ENCODE measurements at regions not wholly inside any gene's neighbourhood (a gene's known extent, or its start where the extent isn't known, plus 50 kb on each side); places are given as distances from the start of the nearest gene placed in this dataset.

DNA sequence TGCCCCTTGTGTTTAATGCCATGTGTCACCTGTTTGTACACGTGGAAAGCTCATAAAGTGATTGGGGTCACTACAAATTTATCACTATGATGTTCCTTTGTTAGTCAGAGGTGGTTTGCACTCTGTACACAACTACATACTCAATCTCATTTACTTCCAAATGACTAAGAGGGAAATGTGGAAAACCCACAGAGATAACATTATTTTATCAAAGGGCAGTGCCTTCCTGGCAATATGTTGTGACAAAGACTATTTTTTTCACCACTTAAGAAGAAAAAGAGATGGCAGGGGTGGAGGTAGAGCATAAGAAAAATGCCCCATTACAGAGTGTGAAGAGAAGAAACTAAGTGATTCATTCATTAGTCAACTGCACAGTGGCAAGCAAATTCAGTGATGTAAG is 1064.1 kb upstream of the FLRT2 start:
- no peak overlapping the region for H3K4me3 ChIP-seq (replicated peaks in 1 of 3; ENCODE audit: low read depth in 2 of 3, low read length in 3 of 3)
- Mint-ChIP-seq H3K27me3 (ENCODE audit: low read depth in 3 of 3) (peaks cover 0 to 3% (median 0%) of the 10 kb centered on the region in 3 donors), H3K36me3 (no peaks in the 10 kb centered on the region), H3K27ac (no peak overlapping the region), H3K4me1 (no peaks in the 10 kb centered on the region), H3K9me3 (peaks cover 0 to 10% (median 2%) of the 10 kb centered on the region in 7 donors), H3K4me3 (no peak overlapping the region)
- no peaks in the 10 kb centered on the region for H3K27me3 ChIP-seq (ENCODE audit: control insufficient read depth in 2 of 2, insufficient read depth in 2 of 2, low read length in 2 of 2)
- H3K79me2 ChIP-seq (ENCODE audit: insufficient read depth, low read length), result no peaks in the 10 kb centered on the region
- no peaks in the 10 kb centered on the region for H3K4me1 ChIP-seq (ENCODE audit: control insufficient read depth in 1 of 2, insufficient read depth in 2 of 2, low read length in 2 of 2)
- TF ChIP-seq, protein P1, sequence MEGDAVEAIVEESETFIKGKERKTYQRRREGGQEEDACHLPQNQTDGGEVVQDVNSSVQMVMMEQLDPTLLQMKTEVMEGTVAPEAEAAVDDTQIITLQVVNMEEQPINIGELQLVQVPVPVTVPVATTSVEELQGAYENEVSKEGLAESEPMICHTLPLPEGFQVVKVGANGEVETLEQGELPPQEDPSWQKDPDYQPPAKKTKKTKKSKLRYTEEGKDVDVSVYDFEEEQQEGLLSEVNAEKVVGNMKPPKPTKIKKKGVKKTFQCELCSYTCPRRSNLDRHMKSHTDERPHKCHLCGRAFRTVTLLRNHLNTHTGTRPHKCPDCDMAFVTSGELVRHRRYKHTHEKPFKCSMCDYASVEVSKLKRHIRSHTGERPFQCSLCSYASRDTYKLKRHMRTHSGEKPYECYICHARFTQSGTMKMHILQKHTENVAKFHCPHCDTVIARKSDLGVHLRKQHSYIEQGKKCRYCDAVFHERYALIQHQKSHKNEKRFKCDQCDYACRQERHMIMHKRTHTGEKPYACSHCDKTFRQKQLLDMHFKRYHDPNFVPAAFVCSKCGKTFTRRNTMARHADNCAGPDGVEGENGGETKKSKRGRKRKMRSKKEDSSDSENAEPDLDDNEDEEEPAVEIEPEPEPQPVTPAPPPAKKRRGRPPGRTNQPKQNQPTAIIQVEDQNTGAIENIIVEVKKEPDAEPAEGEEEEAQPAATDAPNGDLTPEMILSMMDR (IDR thresholded peaks at IDR 0.05), result no peak
- intact Hi-C loops (cut with micrococcal nuclease), result no loop called here
- H2AFZ ChIP-seq (ENCODE audit: insufficient read depth, low read depth, low read length, poor library complexity, severe bottlenecking), result no peak overlapping the region
- no peak overlapping the region for H3K4me2 ChIP-seq (replicated peaks; ENCODE audit: extremely low read depth, low read length, poor library complexity, severe bottlenecking)
- DNase-seq, result no peak
- H3K9me3 ChIP-seq (replicated peaks in 1 of 2; ENCODE audit: control insufficient read depth in 1 of 2, insufficient read depth in 1 of 2, low read length in 2 of 2), result peaks cover 0 to 6% of the 10 kb centered on the region in 2 donors
- no CpG with 5 or more reads among the region's 1 CpG for WGBS (ENCODE audit: insufficient coverage)
- no peak overlapping the region for H3K9ac ChIP-seq (ENCODE audit: insufficient read depth, low read length, poor library complexity, severe bottlenecking)
- no peaks in the 10 kb centered on the region for H4K20me1 ChIP-seq (ENCODE audit: insufficient read depth, low read length)
- no peaks in the 10 kb centered on the region for H3K36me3 ChIP-seq (replicated peaks in 1 of 2; ENCODE audit: control insufficient read depth in 1 of 2, insufficient read depth in 2 of 2, low read length in 2 of 2)
- no peak overlapping the region for H3K27ac ChIP-seq (ENCODE audit: low read depth in 1 of 2, low read length in 2 of 2)

DNA sequence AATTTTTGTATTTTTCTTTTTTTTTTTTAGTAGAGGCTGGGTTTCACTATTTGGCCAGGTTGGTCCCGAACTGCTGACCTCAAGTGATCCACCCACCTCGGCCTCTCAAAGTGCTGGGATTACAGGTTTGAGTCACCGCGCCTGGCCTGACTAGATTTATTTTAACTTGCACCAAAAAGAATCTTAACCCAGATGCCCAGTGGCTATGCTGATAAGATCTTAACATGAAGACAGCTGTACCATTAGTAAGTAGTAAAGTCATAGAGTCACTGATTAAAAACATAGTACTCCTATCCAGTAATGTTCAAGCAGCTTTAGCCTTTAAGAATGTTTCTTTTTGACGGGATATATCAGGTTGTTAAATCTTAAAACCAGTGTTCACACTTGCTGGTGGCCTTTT is 1061.8 kb upstream of the FLRT2 start:
- intact Hi-C loops (cut with micrococcal nuclease), result no loop called here
- Mint-ChIP-seq H3K36me3 (no peaks in the 10 kb centered on the region), H3K4me1 (no peaks in the 10 kb centered on the region), H3K27me3 (ENCODE audit: low read depth in 3 of 3) (no peaks in the 10 kb centered on the region), H3K27ac (no peak overlapping the region), H3K9me3 (peaks cover 0 to 6% (median 3%) of the 10 kb centered on the region in 7 donors), H3K4me3 (no peak overlapping the region)
- no peaks in the 10 kb centered on the region for H4K20me1 ChIP-seq (ENCODE audit: insufficient read depth, low read length)
- peaks cover 0 to 6% of the 10 kb centered on the region in 2 donors for H3K9me3 ChIP-seq (replicated peaks in 1 of 2; ENCODE audit: control insufficient read depth in 1 of 2, insufficient read depth in 1 of 2, low read length in 2 of 2)
- no peak overlapping the region for H2AFZ ChIP-seq (ENCODE audit: insufficient read depth, low read depth, low read length, poor library complexity, severe bottlenecking)
- H3K27ac ChIP-seq (ENCODE audit: low read depth in 1 of 2, low read length in 2 of 2), result no peak overlapping the region
- H3K4me1 ChIP-seq (ENCODE audit: control insufficient read depth in 1 of 2, insufficient read depth in 2 of 2, low read length in 2 of 2), result no peaks in the 10 kb centered on the region
- no peaks in the 10 kb centered on the region for H3K79me2 ChIP-seq (ENCODE audit: insufficient read depth, low read length)
- WGBS (ENCODE audit: insufficient coverage), result no CpG with 5 or more reads among the region's 5 CpGs
- H3K4me3 ChIP-seq (replicated peaks in 1 of 3; ENCODE audit: low read depth in 2 of 3, low read length in 3 of 3), result no peak overlapping the region
- H3K4me2 ChIP-seq (replicated peaks; ENCODE audit: extremely low read depth, low read length, poor library complexity, severe bottlenecking), result no peak overlapping the region
- no peak for DNase-seq
- TF ChIP-seq, protein P1 (IDR thresholded peaks at IDR 0.05), result no peak
- H3K36me3 ChIP-seq (replicated peaks in 1 of 2; ENCODE audit: control insufficient read depth in 1 of 2, insufficient read depth in 2 of 2, low read length in 2 of 2), result no peaks in the 10 kb centered on the region
- H3K27me3 ChIP-seq (ENCODE audit: control insufficient read depth in 2 of 2, insufficient read depth in 2 of 2, low read length in 2 of 2), result no peaks in the 10 kb centered on the region
- H3K9ac ChIP-seq (ENCODE audit: insufficient read depth, low read length, poor library complexity, severe bottlenecking), result no peak overlapping the region

Measured in CD14-positive monocyte (primary cell).